Fibroblast of lung (primary cell): ENCODE measurements at regions not wholly inside any gene's neighbourhood (a gene's known extent, or its start where the extent isn't known, plus 50 kb on each side); places are given as distances from the start of the nearest gene placed in this dataset.

Experiments
- DNase-seq, 2 donors: peaks; one replicate each; pipeline versions ENCODE4 v3.0.0 to v3.0.0-alpha.2; 2010; ENCODE audit warnings: low read depth in 2 of 2
- H2AFZ ChIP-seq: 2 replicates; pipeline ENCODE4 v1.5.1; 2012; ENCODE audit warnings: low read length, control low read depth, inconsistent platforms
- H3K27ac ChIP-seq: 2 replicates; pipeline ENCODE4 v1.5.1; 2011; ENCODE audit warnings: low read length, control low read depth; ENCODE audit not compliant: insufficient read depth
- H3K27me3 ChIP-seq: 2 replicates; pipeline ENCODE4 v1.5.1; 2011; ENCODE audit warnings: mild to moderate bottlenecking, low read length; ENCODE audit not compliant: control insufficient read depth, insufficient read depth
- H3K36me3 ChIP-seq: 2 replicates; pipeline ENCODE4 v1.5.1; 2011; ENCODE audit warnings: low read length; ENCODE audit not compliant: control insufficient read depth, insufficient read depth
- H3K4me1 ChIP-seq: 2 replicates; pipeline ENCODE4 v1.5.1; 2011; ENCODE audit warnings: low read length; ENCODE audit not compliant: control insufficient read depth, insufficient read depth; ENCODE audit errors: extremely low read depth
- H3K4me2 ChIP-seq: 2 replicates; pipeline ENCODE4 v1.5.1; 2011; ENCODE audit warnings: low read length, control low read depth; ENCODE audit not compliant: insufficient read depth; ENCODE audit errors: extremely low read depth
- H3K4me3 ChIP-seq, 4 experiments: fragments of 200-600 bp in 1 of 4; sonication (generic) in 1 of 4; replicated peaks in 1 of 4; 2 replicates each; pipeline ENCODE4 v1.5.1; 2011 to 2016; ENCODE audit warnings: low read length in 4 of 4, low read depth in 3 of 4, mild to moderate bottlenecking in 3 of 4, control low read depth in 2 of 4, inconsistent platforms in 1 of 4, mixed read lengths in 1 of 4; ENCODE audit not compliant: insufficient read depth in 1 of 4; ENCODE audit errors: control extremely low read depth in 1 of 4
- H3K79me2 ChIP-seq: 2 replicates; pipeline ENCODE4 v1.5.1; 2012; ENCODE audit warnings: mild to moderate bottlenecking, low read length, inconsistent platforms; ENCODE audit not compliant: control insufficient read depth, insufficient read depth
- H3K9ac ChIP-seq: 2 replicates; pipeline ENCODE4 v1.5.1; 2011; ENCODE audit warnings: mild to moderate bottlenecking, low read length, control low read depth; ENCODE audit not compliant: insufficient read depth
- H3K9me3 ChIP-seq: 2 replicates; pipeline ENCODE4 v1.5.1; 2012; ENCODE audit warnings: low read depth, low read length; ENCODE audit not compliant: control insufficient read depth, insufficient read depth
- H4K20me1 ChIP-seq: 2 replicates; pipeline ENCODE4 v1.5.1; 2011; ENCODE audit warnings: low read length; ENCODE audit not compliant: control insufficient read depth, insufficient read depth; ENCODE audit errors: extremely low read depth
- EZH2 ChIP-seq: IDR thresholded peaks from 2 replicates; pipeline ENCODE4 v1.5.1; 2012; ENCODE audit warnings: low read length, control low read depth, mild to moderate bottlenecking; ENCODE audit errors: missing control alignments
- TF ChIP-seq, protein P1 (sequence below), 2 donors: IDR thresholded peaks in 1 of 2; conservative IDR thresholded peaks in 1 of 2; 1 replicate in 1 of 2; 2 replicates in 1 of 2; pipeline ENCODE4 v1.5.1; 2011 to 2012; ENCODE audit warnings: low read length in 2 of 2, control low read depth in 1 of 2, inconsistent platforms in 1 of 2, low read depth in 1 of 2, mild to moderate bottlenecking in 1 of 2

GRCh38 chr20:61082720-61083119 lies 169.3 kb upstream of the CDH4 start:
- H3K27me3 ChIP-seq: no peaks in the 10 kb centered on the region
- H3K27ac ChIP-seq: no peak overlapping the region
- H3K4me1 ChIP-seq: no peaks in the 10 kb centered on the region
- H3K4me3 ChIP-seq: no peak overlapping the region
- no peak overlapping the region for H3K9ac ChIP-seq
- no peaks in the 10 kb centered on the region for H3K36me3 ChIP-seq
- H2AFZ ChIP-seq: no peak overlapping the region
- H3K4me2 ChIP-seq: no peak overlapping the region
- H3K9me3 ChIP-seq: no peaks in the 10 kb centered on the region
- no peaks in the 10 kb centered on the region for H3K79me2 ChIP-seq
- TF ChIP-seq, protein P1, sequence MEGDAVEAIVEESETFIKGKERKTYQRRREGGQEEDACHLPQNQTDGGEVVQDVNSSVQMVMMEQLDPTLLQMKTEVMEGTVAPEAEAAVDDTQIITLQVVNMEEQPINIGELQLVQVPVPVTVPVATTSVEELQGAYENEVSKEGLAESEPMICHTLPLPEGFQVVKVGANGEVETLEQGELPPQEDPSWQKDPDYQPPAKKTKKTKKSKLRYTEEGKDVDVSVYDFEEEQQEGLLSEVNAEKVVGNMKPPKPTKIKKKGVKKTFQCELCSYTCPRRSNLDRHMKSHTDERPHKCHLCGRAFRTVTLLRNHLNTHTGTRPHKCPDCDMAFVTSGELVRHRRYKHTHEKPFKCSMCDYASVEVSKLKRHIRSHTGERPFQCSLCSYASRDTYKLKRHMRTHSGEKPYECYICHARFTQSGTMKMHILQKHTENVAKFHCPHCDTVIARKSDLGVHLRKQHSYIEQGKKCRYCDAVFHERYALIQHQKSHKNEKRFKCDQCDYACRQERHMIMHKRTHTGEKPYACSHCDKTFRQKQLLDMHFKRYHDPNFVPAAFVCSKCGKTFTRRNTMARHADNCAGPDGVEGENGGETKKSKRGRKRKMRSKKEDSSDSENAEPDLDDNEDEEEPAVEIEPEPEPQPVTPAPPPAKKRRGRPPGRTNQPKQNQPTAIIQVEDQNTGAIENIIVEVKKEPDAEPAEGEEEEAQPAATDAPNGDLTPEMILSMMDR (conservative IDR thresholded peaks at IDR 0.05 in 1 of 2, IDR thresholded peaks at IDR 0.05 in 1 of 2; ENCODE audit: low read depth in 1 of 2, low read length in 2 of 2): no peak
- H4K20me1 ChIP-seq: no peaks in the 10 kb centered on the region
- DNase-seq: no peak

GRCh38 chr20:61083431-61083830 lies 168.6 kb upstream of the CDH4 start:
- Histone ChIP-seq H4K20me1 (peaks cover 2% of the 10 kb centered on the region), H2AFZ (no peak overlapping the region), H3K4me2 (no peak overlapping the region), H3K36me3 (no peaks in the 10 kb centered on the region), H3K79me2 (no peaks in the 10 kb centered on the region), H3K9me3 (no peaks in the 10 kb centered on the region), H3K27ac (no peak overlapping the region), H3K4me1 (no peaks in the 10 kb centered on the region), H3K9ac (no peak overlapping the region), H3K4me3 (no peak overlapping the region), H3K27me3 (no peaks in the 10 kb centered on the region)
- TF ChIP-seq, protein P1 (conservative IDR thresholded peaks at IDR 0.05 in 1 of 2, IDR thresholded peaks at IDR 0.05 in 1 of 2; ENCODE audit: low read depth in 1 of 2, low read length in 2 of 2): no peak
- no peak for TF ChIP-seq EZH2
- DNase-seq: no peak

DNA sequence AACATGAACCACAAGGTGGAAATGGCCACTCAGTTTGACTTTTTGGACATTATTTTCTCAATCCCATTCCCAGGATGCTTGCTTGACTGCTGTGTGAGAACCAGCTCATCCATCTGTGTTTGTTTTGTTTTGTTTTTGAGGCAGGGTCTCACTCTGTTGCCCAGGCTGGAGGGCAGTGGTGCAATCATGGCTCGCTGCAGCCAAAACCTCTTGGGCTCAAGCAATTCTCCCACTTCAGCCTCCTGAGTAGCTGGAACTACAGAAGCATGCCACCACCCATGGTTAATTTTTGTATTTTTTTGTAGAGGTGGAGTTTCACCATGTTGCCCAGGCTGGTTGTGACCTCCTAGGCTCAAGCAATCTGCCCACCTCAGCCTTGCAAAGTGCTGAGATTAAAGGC lies 166.0 kb upstream of the CDH4 start:
- Histone ChIP-seq H3K4me2 (no peak overlapping the region), H3K36me3 (no peaks in the 10 kb centered on the region), H3K9ac (no peak overlapping the region), H3K27ac (no peak overlapping the region), H3K27me3 (no peaks in the 10 kb centered on the region), H3K4me3 (no peak overlapping the region), H2AFZ (no peak overlapping the region), H3K4me1 (no peaks in the 10 kb centered on the region), H3K9me3 (no peaks in the 10 kb centered on the region), H4K20me1 (peaks cover 2% of the 10 kb centered on the region), H3K79me2 (no peaks in the 10 kb centered on the region)
- no peak for DNase-seq
- TF ChIP-seq EZH2: no peak
- TF ChIP-seq, protein P1 (conservative IDR thresholded peaks at IDR 0.05 in 1 of 2, IDR thresholded peaks at IDR 0.05 in 1 of 2; ENCODE audit: low read depth in 1 of 2, low read length in 2 of 2): no peak
